GM19238 (cell line): ENCODE measurements at regions not wholly inside any gene's neighbourhood (a gene's known extent, or its start where the extent isn't known, plus 50 kb on each side); places are given as distances from the start of the nearest gene placed in this dataset.
"Not testable (repeated sequence)": the region's sequence is repeated elsewhere in the genome, so short reads cannot be mapped to it uniquely, and the experiment has no call there.

Experiments
- DNase-seq: peaks from one replicate; pipeline ENCODE4 v3.0.0; 2011; ENCODE audit warnings: low spot score; ENCODE audit not compliant: insufficient read length

DNA sequence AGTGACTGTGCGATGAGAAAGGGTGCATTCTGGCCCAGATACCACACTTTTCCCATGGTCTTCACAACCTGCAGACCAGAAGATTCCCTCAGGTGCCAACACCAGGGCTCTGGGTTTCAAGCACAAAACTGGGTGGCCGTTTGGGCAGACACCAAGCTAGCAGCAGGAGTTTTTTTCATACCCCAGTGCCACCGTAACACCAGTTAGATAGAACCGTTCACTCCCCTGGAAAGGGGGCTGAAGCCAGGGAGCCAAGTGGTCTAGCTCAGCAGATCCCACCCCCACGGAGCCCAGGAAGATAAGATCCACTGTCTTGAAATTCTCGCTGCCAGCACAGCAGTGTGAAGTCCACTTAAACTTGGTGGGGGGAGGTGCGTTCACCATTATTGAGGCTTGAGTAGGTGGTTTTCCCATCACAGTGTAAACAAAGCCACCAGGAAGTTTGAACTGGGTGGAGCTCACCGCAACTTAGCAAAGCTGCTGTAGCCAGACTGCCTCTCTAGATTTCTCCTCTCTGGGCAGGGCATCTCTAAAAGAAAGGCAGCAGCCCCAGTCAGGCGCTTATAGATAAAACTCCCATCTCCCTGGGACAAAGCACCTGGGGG lies 119.4 kb upstream of the GHITM start:
- not testable (repeated sequence) for DNase-seq

DNA sequence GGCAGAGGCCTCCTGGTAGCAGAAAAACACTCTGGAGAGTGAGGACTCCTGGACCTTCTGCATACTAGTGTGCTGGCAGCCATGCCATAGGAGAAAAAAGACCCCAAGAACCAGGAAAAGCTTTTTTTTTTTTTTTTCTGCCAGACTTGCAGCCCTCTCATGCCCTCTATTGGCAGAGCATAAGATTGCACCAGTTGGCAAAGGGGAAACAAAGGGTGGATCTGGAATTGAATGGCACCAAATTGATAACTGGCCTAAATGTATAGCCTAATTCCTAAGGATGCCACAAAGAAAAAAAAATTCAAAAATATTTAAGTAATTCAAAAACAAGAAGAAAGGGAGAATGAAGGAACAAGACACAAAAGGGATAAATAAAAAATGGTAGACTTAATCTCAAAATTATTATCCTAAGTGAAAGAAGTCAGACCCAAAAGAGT lies 112.5 kb upstream of the GHITM start:
- DNase-seq = no peak

DNA sequence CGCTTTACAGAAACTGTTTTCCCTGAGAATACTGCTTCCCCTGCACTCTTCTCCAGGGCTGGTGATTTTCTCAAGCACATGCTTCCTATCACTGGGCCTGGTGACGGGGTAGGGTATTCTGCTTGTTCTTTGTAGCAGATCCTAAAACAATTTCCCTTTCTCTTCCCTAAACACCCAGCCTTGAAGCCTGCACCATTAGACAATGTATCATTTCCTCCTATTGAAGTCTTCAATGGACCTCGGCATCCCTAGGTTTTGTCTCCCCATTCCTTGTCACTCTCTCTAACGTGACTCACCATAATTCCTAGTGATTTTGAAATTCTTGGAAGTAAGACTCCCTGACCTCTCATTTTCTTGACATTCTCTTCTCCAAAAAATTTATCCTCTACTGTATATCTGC lies 109.5 kb upstream of the GHITM start:
- no peak for DNase-seq

DNA sequence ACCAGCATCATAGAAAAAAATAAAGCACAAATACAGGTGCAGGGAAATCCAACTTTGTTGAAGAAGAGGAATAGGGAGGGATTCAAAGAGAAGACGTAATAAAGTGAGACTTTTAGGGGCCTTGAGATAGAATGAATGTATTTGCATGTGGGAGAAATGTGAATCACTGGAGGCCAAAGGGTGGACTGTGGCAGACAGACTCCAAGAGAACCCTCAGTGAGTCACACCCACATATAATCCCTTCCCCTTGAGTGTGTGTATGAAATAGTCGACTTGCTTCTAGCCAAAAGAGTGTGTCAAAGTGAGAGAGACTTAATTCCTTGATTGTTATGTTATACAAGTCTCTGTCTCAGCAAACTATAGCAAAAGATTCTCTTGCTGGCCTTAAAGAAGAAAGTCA lies 101.3 kb upstream of the GHITM start:
- DNase-seq = no peak

DNA sequence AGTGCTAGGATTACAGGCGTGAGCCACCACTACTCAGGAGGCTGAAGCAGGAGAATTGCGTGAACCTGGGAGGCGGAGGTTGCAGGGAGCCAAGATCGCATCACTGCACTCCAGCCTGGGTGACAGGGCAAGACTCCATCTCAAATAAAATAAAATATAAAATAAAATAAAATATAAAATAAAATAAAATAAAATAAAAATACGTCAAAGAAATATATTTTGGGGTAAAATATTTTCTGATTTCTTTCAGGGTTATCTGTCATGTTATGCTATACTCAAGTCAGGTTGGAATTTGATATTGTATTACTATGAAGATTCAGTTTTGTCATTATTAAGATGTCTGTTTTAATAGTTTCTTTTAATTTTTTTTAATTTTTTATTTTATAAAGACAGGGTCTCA lies 99.4 kb upstream of the GHITM start:
- DNase-seq = no peak

DNA sequence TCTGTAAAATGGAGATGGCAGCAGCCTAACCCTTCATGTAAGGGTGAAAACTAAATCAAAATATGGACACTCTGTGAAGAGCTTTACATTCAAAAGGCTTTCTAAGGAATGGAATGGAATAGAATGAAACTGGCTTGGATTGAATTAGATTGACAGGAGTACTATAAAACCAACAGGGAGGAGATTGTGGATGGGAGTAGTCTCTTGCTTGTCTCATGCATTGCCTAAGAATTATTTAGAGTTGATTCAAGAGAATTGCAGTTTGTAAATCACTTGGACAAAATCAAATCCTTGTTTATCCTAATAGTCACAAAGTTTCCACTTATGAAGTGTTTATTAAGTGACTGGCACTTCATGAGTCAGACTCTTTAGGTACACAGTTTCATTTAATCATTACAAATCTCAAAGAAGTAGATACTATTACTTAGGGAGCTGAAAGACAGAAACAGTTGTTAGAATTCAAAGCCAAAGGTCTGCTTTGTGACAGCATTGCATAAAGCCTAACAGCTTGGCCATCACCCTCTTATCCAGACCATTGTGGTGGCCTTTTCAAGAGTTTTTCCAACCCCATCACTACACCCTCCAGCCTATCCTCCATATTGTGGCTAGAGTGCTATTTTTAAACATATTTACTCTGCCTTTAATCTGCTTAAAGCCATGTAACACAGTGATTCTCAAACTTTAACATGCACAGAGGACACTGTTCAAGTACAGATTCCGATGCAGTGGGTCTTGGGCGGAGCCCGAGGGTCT lies 91.9 kb upstream of the GHITM start:
- no peak for DNase-seq

DNA sequence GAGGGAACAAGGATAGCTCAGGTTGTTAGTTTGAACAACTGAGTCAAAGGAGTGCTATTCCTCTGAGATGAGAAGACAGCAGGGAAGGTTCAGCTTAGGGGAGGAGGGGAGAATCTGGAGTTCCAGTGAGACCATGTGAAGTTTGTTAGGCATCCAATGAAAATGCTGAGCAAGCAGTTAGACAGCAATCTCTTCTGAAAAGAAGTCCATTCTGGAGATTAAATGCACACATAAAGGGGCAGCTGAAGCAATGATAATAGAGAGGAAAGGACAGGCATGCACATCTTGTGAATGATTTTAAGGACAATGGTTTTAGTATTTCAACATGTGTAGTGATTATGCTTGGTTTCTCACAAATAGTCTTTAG lies 89.7 kb upstream of the GHITM start:
- no peak for DNase-seq

DNA sequence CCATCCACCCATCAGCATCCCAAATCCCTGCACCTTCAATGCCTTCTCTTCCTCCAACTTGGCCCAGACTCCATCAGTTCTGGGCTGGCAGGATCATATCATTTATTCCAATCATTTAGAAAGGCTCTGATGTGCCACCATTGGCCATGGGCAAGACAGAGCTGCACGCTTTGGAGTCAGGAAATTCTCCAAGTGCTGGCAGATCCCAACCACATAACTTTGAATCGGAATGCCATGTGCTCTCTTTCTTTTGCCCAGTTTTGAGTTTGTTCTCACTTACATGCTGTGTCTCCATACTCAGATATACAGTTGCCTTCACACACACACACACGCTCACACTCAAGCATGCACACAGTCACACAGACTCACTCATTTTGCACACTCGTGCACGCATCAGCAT lies 85.7 kb upstream of the GHITM start:
- DNase-seq = no peak

DNA sequence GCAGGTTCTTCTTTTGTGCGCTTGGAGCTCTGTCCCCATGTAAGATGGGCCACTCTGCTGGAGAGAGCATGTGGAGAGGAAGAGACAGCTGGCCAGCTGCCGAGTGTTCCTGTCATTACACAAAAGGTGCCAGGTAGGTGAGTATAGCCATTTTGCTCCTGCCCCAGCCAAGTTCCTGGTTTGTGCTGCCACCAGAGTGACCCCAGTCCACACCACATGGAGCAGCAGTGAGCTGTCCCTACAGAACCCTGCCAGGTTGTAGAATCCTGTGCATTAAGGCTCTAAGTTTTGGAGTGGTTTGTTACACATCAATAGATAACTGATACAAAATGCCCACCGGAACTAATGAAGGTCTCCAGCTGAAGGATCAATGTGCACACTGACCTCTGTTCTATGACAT lies 84.6 kb upstream of the GHITM start:
- DNase-seq = no peak

DNA sequence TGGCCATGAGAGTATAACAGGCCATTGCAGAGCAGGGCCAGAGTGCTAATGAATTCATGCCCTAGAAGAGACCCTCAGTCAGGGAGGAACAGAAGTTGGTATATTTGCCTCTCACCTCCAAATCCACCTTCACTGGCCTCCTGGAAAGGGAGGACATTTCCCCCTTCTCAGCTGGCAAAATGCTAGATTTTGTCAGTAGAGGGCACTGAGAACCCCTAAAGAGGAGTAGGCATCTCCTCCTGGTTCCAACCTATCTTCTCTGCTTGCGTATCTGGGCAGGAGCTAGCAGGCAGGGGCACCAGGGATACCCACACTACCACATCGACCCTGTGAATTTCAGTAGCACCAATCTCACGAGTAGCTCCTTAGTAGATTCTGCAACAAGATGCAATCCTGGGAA lies 79.8 kb upstream of the GHITM start:
- no peak for DNase-seq

DNA sequence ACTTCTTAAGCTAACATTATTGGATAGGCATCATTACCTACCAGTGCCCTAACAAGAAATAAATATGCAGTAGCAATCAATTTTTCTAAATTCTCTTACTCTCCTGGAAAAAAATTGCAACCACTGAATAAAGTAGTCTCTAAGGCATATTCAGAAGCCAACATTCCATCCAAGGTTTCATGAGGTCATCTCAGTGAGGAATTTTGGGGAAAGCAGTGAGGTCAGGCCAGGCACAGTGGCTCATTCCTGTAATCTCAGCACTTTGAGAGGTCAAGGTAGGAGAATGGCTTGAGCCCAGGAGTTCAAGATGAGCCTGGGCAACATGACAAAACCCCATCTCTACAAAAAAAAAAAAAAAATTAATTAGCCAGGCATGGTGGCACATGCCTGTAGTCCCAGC lies 75.9 kb upstream of the GHITM start:
- DNase-seq = no peak

DNA sequence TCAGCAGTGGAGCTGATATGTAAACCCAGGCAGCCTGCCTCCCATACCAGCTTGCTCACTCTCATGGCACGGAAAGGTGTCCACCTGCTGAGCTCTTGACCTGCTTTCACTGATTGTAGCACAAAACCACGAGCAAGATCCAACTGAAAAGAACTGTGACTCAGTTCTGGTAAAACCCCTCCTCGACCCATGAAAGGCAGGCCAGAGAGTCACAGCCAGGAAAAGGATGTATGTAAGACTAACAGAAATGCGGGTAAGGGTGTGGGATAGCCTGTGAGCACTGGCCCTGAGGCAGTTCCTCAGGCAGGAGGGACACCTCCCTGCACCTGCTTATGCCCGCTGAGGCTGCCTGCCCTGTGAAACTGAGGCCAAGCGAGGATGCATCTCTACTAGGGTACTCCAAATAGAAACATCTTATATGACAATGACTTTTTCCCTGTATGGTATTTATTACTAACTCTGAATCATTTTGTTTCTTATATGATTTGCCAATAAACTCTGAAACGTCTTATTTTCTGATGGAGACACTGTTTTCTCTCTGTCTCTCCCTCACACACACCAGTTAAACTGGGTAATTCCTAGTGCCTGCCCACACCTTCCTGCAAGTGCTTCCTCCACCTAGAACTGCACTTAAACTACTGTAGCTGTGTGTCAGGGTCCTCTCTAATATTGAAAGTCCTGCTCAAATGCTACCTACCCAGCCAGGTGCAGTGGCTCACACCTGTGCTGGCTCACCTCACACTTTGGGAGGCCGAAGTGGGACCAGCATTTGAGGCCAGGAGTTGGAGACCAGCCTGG lies 73.3 kb upstream of the GHITM start:
- DNase-seq = no peak

DNA sequence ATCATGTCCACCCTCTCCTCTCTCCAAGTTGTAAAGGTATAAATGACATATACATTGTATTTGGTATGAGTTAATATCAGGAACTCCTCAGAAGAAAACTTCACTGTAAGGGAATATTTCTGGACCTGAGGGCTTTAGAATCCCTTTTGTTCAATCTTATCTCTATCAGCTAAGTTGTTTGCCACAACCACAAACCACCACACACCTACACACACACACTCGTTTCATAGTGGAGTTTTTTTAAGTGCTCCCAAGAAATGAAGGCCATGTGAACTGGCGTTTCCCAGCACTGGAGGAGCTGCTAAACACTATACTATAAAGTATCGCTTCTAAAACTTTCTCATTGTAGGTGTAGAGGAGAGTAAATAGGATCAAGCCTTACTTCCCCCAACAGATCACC lies 64.8 kb upstream of the GHITM start:
- DNase-seq = no peak

DNA sequence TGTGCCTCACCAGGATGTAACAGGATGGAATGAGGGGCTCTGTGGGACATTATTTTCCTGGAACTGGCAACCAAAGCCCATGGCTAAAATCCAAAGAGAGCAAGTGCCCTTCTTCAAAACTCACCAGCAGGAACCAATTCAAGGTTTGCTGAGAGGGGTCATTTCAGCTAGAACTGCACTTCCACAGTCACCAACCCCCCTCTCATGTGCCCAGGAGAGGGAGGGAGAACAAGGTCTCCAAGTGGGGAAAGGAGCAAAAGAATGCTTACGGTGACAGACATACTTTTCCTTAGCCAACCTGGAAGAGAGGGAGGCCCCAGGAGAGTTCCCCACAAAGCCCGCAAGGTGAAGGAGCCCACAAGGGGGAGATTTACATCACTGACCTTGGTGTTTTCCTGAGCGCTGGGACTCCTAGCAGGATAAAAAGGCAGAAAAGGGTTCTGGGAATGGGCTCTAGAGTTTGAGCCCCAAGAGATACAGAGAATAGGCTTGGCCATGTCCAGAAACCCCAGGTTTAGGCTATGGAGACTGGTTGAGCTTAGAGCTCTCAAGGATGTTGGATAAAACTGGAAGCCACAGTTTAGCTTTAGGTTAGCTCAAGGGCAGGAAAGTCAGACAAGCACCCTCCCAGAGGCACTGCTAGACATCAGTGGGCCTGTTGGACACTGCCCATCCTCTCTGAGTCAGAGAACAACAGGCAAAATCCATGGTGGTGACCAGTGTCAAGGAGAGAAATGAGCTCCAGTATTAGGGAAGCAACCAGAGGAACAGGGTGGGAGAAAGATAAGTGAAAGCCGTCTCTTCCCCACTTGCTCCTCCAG lies 63.9 kb upstream of the GHITM start:
- no peak for DNase-seq

DNA sequence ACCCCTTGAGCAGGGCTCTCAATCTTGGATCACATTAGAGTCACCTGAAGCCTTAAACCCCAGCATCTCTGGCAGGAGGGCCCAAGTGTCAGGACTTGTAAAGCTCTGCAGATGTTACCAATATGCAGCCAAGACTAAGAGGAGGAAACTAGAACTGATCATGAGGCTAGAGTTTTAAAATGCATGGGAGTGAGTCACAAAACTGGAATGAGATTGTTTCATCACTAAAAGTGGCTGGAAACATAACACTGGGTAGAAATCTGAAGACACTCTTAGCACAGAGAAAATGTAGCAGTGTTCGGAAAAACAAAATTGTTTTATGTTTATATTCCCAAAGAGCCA lies 63.3 kb upstream of the GHITM start:
- DNase-seq = no peak

DNA sequence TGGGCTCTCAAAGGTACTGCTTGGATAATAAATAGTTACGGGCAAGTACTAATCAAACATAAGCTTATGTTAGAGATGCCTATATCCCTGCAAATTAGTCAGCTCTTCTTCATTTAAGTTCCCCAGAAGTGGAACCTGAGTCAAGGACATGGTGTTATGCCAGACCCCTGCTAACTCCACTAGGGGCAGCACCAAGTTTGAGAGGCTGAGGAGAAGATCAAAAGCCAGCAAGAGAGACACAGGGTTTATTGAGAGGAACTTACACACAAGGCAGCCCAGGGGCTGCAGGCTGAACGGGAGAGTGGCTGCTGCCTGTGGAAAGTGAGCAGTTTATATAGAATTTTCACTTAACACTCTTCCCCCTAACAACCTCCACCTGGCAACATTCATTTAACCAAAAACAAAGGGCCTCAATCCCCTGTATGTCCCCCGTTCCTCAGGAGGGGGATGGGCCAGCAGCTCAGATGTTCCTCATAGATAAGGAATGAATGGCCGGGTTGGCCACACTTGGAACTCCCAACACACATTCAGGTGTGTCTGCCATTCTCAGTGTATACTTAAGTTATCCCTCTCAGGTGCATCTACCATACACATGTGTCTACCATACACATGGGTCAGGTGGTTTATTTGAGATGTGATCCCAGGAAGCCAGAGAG lies 62.6 kb upstream of the GHITM start:
- no peak for DNase-seq

DNA sequence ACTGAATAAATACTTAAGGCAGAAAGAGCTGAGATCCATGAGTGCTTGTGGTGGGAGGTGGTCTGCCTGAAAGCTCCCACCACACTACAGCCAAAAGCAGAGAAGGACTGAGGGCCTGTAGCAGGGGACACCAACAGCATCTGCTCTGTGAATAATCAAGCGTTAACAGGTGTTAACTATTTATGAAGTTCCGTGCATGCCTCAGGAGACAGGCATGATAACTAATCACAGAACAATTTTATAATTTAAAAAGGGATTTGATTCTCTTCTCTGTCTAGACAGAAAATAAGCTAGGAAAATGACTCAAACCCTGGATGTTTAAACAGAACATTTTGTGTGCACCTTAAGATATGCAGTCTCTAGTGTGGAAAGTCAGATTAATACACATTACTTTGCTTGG lies 61.5 kb upstream of the GHITM start:
- DNase-seq = no peak

DNA sequence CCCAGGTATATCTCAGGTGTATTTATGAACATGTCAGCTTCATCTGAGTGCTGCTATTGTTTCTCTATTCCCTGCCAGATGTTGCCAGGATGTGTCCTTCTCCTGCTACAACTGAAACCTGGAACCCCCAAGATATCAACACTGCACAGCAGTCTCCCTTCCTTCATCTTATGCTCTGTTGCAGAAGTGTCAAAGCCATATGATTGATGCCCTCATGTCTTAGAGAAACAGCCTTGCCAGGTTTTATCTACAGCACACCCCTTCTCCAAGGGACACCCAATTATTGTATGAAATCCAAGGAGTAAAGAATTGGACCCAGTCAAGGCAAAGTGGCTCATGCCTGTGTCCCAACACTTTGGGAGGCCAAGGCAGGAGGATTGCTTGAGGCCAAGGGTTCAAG lies 60.5 kb upstream of the GHITM start:
- no peak for DNase-seq

DNA sequence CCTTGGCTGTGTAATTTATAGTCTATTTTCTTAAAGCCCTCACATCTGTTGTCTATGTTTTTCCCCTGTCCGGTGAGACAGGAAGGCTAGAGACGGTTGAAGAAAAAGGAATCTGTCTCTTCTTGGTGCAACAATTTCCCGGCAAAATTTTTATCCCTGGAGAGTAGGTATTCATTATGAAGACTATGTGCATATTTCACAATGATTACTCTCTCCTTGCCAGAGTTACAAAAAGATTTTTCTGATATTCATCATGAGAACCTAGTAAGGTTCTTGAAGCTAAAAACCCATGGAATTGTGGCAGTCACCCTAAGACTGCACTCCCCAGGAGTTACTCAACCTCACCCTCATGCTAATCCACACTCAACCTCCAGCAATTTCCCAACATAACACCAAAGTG lies 55.0 kb upstream of the GHITM start:
- no peak for DNase-seq

DNA sequence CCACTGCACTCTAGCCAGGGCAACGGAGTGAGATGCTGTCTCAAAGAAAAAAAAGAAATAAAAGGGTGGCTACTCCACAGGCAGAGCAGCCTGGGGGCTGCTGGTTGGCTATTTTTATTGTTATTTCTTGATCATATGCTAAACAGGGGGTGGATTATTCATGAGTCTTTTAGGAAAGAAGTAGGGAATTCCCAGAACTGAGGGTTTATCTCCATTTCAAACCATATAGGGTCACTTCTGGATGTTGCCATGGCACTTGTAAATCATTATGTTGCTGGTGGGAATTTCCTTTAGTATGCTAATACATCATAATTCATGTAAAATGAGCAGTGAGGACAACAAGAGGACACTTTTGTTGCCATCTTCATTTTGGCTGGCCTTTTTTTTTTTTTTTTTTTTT lies 52.1 kb upstream of the GHITM start:
- no peak for DNase-seq

DNA sequence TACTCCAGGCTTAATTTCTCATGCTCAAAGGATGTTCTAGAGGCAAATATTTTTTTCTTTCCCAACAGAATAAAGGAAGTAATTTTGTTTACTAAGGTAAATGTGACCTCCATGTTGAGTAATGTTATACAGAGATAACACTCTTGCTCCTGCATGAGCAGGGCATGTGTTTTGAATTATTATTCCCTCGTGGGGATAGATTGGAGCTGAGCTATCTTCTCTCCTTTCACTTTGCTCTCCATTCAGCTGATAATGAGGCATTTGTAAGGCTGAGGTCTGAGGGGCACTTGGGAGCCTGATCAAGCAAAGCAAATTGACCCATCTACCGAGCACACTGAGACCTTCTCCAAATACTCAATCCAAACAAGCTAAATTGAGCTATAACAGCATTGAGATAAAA lies 50.7 kb upstream of the GHITM start:
- no peak for DNase-seq
